Peyer's patch (tissue), 4 donors: ENCODE measurements at regions not wholly inside any gene's neighbourhood (a gene's known extent, or its start where the extent isn't known, plus 50 kb on each side); places are given as distances from the start of the nearest gene placed in this dataset.

Experiments
- DNase-seq, 3 donors: peaks; one replicate each; pipeline ENCODE4 v3.0.0-alpha.2; 2017 to 2019
- H3K27ac ChIP-seq, 4 donors: fragments of 200-600 bp; sonication (generic); one replicate each; pipeline ENCODE4 v1.5.1; 2016 to 2019
- H3K27me3 ChIP-seq, 2 donors: fragments of 200-600 bp; sonication (generic); one replicate each; pipeline ENCODE4 v1.5.1; 2019
- H3K36me3 ChIP-seq, 3 donors: fragments of 200-600 bp; sonication (generic); one replicate each; pipeline ENCODE4 v1.5.1; 2016 to 2019
- H3K4me1 ChIP-seq, 4 donors: fragments of 200-600 bp; sonication (generic); one replicate each; pipeline ENCODE4 v1.5.1; 2016 to 2019
- H3K4me3 ChIP-seq, 4 donors: fragments of 200-600 bp; sonication (generic); 1 replicate in 3 of 4; 2 replicates in 1 of 4; pipeline ENCODE4 v1.5.1; 2016 to 2019; ENCODE audit warnings: mild to moderate bottlenecking in 1 of 4
- H3K9me3 ChIP-seq, 4 donors: fragments of 200-600 bp; sonication (generic); one replicate each; pipeline ENCODE4 v1.5.1; 2016 to 2019; ENCODE audit warnings: mild to moderate bottlenecking in 1 of 4
- POLR2A ChIP-seq, 2 donors: fragments of 450-650 bp; IDR thresholded peaks; one replicate each; pipeline ENCODE4 v1.5.1; 2017; ENCODE audit warnings: antibody characterized with exemption in 2 of 2, mild to moderate bottlenecking in 2 of 2, moderate library complexity in 2 of 2
- TF ChIP-seq, protein P1 (sequence below), 6 experiments: fragments of 450-650 bp in 4 of 6; fragments of 200-600 bp in 2 of 6; sonication (generic) in 1 of 6; IDR thresholded peaks; one replicate each; pipeline ENCODE4 v1.5.1; 2017 to 2019; ENCODE audit warnings: antibody characterized with exemption in 6 of 6, mild to moderate bottlenecking in 3 of 6, moderate library complexity in 1 of 6

- no peak for TF ChIP-seq POLR2A (IDR thresholded peaks at IDR 0.05)
- TF ChIP-seq, protein P1, sequence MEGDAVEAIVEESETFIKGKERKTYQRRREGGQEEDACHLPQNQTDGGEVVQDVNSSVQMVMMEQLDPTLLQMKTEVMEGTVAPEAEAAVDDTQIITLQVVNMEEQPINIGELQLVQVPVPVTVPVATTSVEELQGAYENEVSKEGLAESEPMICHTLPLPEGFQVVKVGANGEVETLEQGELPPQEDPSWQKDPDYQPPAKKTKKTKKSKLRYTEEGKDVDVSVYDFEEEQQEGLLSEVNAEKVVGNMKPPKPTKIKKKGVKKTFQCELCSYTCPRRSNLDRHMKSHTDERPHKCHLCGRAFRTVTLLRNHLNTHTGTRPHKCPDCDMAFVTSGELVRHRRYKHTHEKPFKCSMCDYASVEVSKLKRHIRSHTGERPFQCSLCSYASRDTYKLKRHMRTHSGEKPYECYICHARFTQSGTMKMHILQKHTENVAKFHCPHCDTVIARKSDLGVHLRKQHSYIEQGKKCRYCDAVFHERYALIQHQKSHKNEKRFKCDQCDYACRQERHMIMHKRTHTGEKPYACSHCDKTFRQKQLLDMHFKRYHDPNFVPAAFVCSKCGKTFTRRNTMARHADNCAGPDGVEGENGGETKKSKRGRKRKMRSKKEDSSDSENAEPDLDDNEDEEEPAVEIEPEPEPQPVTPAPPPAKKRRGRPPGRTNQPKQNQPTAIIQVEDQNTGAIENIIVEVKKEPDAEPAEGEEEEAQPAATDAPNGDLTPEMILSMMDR (IDR thresholded peaks at IDR 0.05) = no peak
- no peak for DNase-seq
- no peaks in the 10 kb centered on the region for H3K27me3 ChIP-seq
- H3K4me3 ChIP-seq = no peak overlapping the region
- no peak overlapping the region for H3K27ac ChIP-seq
- H3K4me1 ChIP-seq = no peaks in the 10 kb centered on the region
- H3K9me3 ChIP-seq = peaks cover 0 to 4% (median 0%) of the 10 kb centered on the region in 4 donors
- no peaks in the 10 kb centered on the region for H3K36me3 ChIP-seq
Observed at GRCh38 chr13:68523838-68524424, 1293.8 kb upstream of the PCDH9 start.

DNA sequence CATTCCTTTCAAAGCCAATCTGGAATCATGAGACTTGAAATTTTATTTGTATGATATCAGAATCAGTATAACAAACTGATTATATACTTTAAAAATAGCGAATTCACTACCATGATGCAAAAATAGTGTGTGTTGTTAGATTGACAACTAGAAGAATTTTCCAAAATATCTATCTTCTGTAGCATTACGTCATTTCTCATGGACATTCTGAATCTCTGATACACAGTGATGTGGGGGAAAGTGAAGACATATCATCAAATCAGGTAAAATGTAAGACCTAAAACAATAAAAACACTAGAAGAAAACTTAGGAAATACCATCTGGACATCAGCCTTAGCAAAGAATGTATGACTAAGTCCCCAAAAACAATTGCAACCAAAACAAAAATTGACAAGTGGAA, 1292.0 kb upstream of the PCDH9 start:
- no peaks in the 10 kb centered on the region for H3K4me1 ChIP-seq
- TF ChIP-seq, protein P1 (IDR thresholded peaks at IDR 0.05) = no peak
- no peak for TF ChIP-seq POLR2A (IDR thresholded peaks at IDR 0.05)
- H3K27ac ChIP-seq = no peak overlapping the region
- no peak for DNase-seq
- H3K4me3 ChIP-seq = no peak overlapping the region
- H3K9me3 ChIP-seq = peaks cover 0 to 4% (median 0%) of the 10 kb centered on the region in 4 donors
- no peaks in the 10 kb centered on the region for H3K27me3 ChIP-seq
- no peaks in the 10 kb centered on the region for H3K36me3 ChIP-seq

DNA sequence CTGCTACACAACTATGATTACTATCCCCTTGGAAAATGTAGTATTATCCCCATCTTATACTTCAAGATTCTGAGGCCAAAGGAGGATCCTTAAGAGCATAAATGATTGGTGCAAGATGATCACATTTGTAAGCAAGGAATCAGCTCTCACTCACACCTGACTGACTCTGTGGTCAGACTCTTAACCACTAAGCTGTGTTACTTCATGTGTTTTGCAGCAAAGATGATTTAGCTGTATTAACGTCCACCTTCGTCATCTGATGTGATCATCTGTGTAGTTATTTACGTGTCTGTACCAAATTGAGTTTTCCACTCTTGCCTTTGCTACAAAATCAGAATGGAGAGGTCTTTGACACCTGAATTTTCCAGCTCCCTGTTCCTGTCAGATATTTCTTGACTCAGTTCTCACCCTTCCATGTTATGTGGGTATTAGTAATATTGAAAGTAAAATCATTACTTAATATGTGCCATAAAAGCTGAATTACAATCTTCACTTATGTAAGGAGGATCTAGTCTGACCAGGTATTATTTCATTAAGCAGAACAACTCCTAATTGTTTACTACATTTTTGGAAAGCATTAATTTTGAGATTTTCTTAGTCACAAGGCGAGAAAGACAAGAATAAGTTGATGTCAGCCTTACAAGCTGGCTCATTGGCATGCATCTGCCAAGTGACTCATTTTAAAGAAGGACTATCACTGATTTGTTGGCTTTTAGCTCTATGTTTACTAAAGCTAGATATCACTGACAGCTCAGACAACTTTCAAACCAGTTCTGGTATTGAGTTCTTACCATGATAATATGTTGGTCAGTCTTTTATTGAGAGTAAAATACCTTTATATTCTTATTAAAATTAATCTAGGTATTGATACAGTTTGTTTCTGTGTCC, 1279.8 kb upstream of the PCDH9 start:
- TF ChIP-seq POLR2A (IDR thresholded peaks at IDR 0.05) = no peak
- TF ChIP-seq, protein P1 (IDR thresholded peaks at IDR 0.05) = no peak

DNA sequence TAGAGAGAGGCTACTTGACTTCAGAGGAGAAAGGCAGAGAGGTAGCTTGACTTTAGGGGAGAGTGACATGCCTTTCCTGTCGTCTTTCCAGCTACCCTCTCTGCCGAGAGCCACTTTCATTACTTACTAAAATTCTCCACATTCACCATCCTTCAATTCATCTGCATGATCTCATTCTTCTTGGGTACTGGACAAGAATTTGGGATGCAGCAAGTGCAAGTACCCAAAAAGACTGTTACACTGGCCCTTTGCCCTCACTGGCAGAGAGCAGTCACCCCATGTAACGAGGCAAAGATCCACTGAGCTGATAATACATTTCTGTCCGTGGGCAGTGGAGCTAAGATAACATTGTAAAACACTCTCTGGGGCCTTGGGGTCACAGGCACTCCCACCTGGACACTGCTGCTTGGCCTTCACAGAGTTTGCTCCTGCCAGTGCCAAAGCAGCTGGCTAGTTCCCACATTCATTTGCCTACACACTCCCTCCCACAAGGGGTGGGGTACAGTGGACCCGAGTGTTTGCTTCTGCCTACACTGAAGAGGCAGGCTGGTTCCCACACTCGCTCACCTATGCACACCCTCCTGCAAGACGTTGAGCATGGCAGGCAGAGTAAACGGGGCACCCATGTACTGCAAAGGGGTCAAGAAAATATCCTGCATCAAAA, 1276.9 kb upstream of the PCDH9 start:
- no peak for DNase-seq
- no peak overlapping the region for H3K27ac ChIP-seq
- no peaks in the 10 kb centered on the region for H3K27me3 ChIP-seq
- H3K9me3 ChIP-seq = no peaks in the 10 kb centered on the region
- no peaks in the 10 kb centered on the region for H3K4me1 ChIP-seq
- no peak for TF ChIP-seq POLR2A (IDR thresholded peaks at IDR 0.05)
- TF ChIP-seq, protein P1 (IDR thresholded peaks at IDR 0.05) = no peak
- H3K36me3 ChIP-seq = no peaks in the 10 kb centered on the region
- no peak overlapping the region for H3K4me3 ChIP-seq

More for the DNA sequence above, 1279.8 kb upstream of the PCDH9 start:
- Histone ChIP-seq H3K9me3 (no peaks in the 10 kb centered on the region), H3K4me3 (no peak overlapping the region), H3K27me3 (no peaks in the 10 kb centered on the region), H3K36me3 (no peaks in the 10 kb centered on the region), H3K4me1 (no peaks in the 10 kb centered on the region), H3K27ac (no peak overlapping the region)
- no peak for DNase-seq

- H3K27me3 ChIP-seq = no peaks in the 10 kb centered on the region
- DNase-seq = no peak
- no peak for TF ChIP-seq POLR2A (IDR thresholded peaks at IDR 0.05)
Observed at GRCh38 chr13:68490594-68490993, 1260.5 kb upstream of the PCDH9 start.

GRCh38 chr13:68481130-68481529, 1251.0 kb upstream of the PCDH9 start:
- Histone ChIP-seq H3K4me3 (no peak overlapping the region), H3K4me1 (no peaks in the 10 kb centered on the region), H3K36me3 (no peaks in the 10 kb centered on the region), H3K27me3 (no peaks in the 10 kb centered on the region), H3K9me3 (no peaks in the 10 kb centered on the region), H3K27ac (no peak overlapping the region)
- no peak for DNase-seq
- no peak for TF ChIP-seq POLR2A (IDR thresholded peaks at IDR 0.05)
- TF ChIP-seq, protein P1 (IDR thresholded peaks at IDR 0.05) = no peak

More at GRCh38 chr13:68490594-68490993, 1260.5 kb upstream of the PCDH9 start:
- H3K4me3 ChIP-seq = no peak overlapping the region
- no peak overlapping the region for H3K27ac ChIP-seq
- no peaks in the 10 kb centered on the region for H3K36me3 ChIP-seq
- no peaks in the 10 kb centered on the region for H3K4me1 ChIP-seq
- H3K9me3 ChIP-seq = no peaks in the 10 kb centered on the region
